IMR-90 (cell line): ENCODE measurements at regions not wholly inside any gene's neighbourhood (a gene's known extent, or its start where the extent isn't known, plus 50 kb on each side); places are given as distances from the start of the nearest gene placed in this dataset.

Source experiments
- ATAC-seq: fragments of 200-7000 bp; cut with Tn5 transposase; 2 replicates; pipeline ENCODE4 v1.9.1; 2020; ENCODE audit warnings: low read depth, mild to moderate bottlenecking, moderate library complexity
- BruUV-seq: library from RNA; stranded (reverse); fragments of 400-500 nt; replicated peaks from 2 replicates; lab custom pipeline; 2021; lab: Mats Ljungman, UMichigan
- CTCF ChIA-PET: fragments of 300-600 bp; formaldehyde crosslinking; extraction: SDS; loops from one replicate; lab custom pipeline; 2021; ENCODE audit warnings: antibody characterized with exemption; lab: Yijun Ruan, JAX
- POLR2A ChIA-PET: fragments of 300-600 bp; sonication (Branson Sonifier 250); formaldehyde crosslinking; loops from one replicate; lab custom pipeline; 2022; ENCODE audit warnings: antibody characterized with exemption; ENCODE audit not compliant: unreplicated experiment; lab: Charles Lee
- DNase-seq: peaks from one replicate; pipeline ENCODE4 v3.0.0; 2013
- H2AFZ ChIP-seq: replicated peaks from 2 replicates; pipeline ENCODE3; 2013; ENCODE audit warnings: low read length, mild to moderate bottlenecking; ENCODE audit not compliant: poor library complexity
- H2AK5ac ChIP-seq: 2 replicates; pipeline ENCODE4 v1.6.1; 2013; ENCODE audit warnings: low read depth, low read length, inconsistent platforms
- H2AK9ac ChIP-seq: replicated peaks from 2 replicates; pipeline ENCODE3; 2013; ENCODE audit warnings: mild to moderate bottlenecking, low read depth, low read length, moderate library complexity; ENCODE audit not compliant: poor library complexity
- H2BK120ac ChIP-seq: 2 replicates; pipeline ENCODE4 v1.6.1; 2013; ENCODE audit warnings: low read depth, low read length, inconsistent platforms
- H2BK15ac ChIP-seq: 3 replicates; pipeline ENCODE4 v1.6.1; 2013; ENCODE audit warnings: low read depth, low read length, inconsistent platforms
- H2BK20ac ChIP-seq: 2 replicates; pipeline ENCODE4 v1.6.1; 2013; ENCODE audit warnings: low read depth, mild to moderate bottlenecking, inconsistent platforms, low read length, moderate library complexity
- H2BK5ac ChIP-seq: 2 replicates; pipeline ENCODE4 v1.6.1; 2013; ENCODE audit warnings: mild to moderate bottlenecking, low read depth, low read length, inconsistent platforms; ENCODE audit not compliant: poor library complexity, severe bottlenecking
- H3K14ac ChIP-seq: replicated peaks from 2 replicates; pipeline ENCODE4 v1.6.1; 2013; ENCODE audit warnings: low read depth, low read length, inconsistent platforms
- H3K18ac ChIP-seq: 2 replicates; pipeline ENCODE4 v1.6.1; 2013; ENCODE audit warnings: low read depth, low read length, control low read depth
- H3K23ac ChIP-seq: 2 replicates; pipeline ENCODE4 v1.6.1; 2013; ENCODE audit warnings: low read depth, low read length, inconsistent platforms
- H3K27ac ChIP-seq: 2 replicates; pipeline ENCODE4 v1.5.1; 2013; ENCODE audit warnings: mild to moderate bottlenecking, control low read depth, low read length; ENCODE audit not compliant: insufficient read depth
- H3K27me3 ChIP-seq: 2 replicates; pipeline ENCODE4 v1.6.1; 2013; ENCODE audit warnings: low read length; ENCODE audit not compliant: control insufficient read depth, insufficient read depth
- H3K36me3 ChIP-seq: 2 replicates; pipeline ENCODE4 v1.6.1; 2013; ENCODE audit warnings: low read length, mixed read lengths; ENCODE audit not compliant: control insufficient read depth, insufficient read depth
- H3K4ac ChIP-seq: 2 replicates; pipeline ENCODE4 v1.6.1; 2013; ENCODE audit warnings: low read depth, low read length, inconsistent platforms
- H3K4me1 ChIP-seq: 2 replicates; pipeline ENCODE4 v1.6.1; 2013; ENCODE audit warnings: low read length, mixed read lengths; ENCODE audit not compliant: control insufficient read depth, insufficient read depth
- H3K4me2 ChIP-seq: 2 replicates; pipeline ENCODE4 v1.6.1; 2013; ENCODE audit warnings: low read depth, mild to moderate bottlenecking, control low read depth, low read length, moderate library complexity
- H3K4me3 ChIP-seq: 2 replicates; pipeline ENCODE4 v1.5.1; 2013; ENCODE audit warnings: low read depth, mild to moderate bottlenecking, control low read depth, low read length, moderate library complexity; ENCODE audit not compliant: insufficient read depth
- H3K56ac ChIP-seq: 2 replicates; pipeline ENCODE4 v1.6.1; 2013; ENCODE audit warnings: low read length, inconsistent platforms; ENCODE audit not compliant: insufficient read depth; ENCODE audit errors: extremely low read depth
- H3K79me1 ChIP-seq, 2 experiments: 2 replicates each; pipeline ENCODE4 v1.6.1; 2013; ENCODE audit warnings: low read length in 2 of 2, inconsistent platforms in 1 of 2, low read depth in 1 of 2
- H3K9ac ChIP-seq: 2 replicates; pipeline ENCODE4 v1.6.1; 2013; ENCODE audit warnings: low read depth, low read length, control low read depth
- H3K9me1 ChIP-seq: 2 replicates; pipeline ENCODE4 v1.6.1; 2013; ENCODE audit warnings: low read length, inconsistent platforms; ENCODE audit not compliant: insufficient read depth
- H3K9me3 ChIP-seq: 2 replicates; pipeline ENCODE4 v1.6.1; 2013; ENCODE audit warnings: low read length; ENCODE audit not compliant: control insufficient read depth, insufficient read depth
- H4K20me1 ChIP-seq: 2 replicates; pipeline ENCODE4 v1.6.1; 2013; ENCODE audit warnings: low read length, inconsistent platforms; ENCODE audit not compliant: insufficient read depth
- H4K5ac ChIP-seq: 2 replicates; pipeline ENCODE4 v1.6.1; 2013; ENCODE audit warnings: mild to moderate bottlenecking, low read depth, low read length, control low read depth
- H4K8ac ChIP-seq, 2 experiments: 2 replicates each; pipeline ENCODE4 v1.6.1; 2013; ENCODE audit warnings: low read depth in 2 of 2, low read length in 2 of 2, control low read depth in 1 of 2, inconsistent platforms in 1 of 2
- H4K91ac ChIP-seq: 2 replicates; pipeline ENCODE4 v1.6.1; 2013; ENCODE audit warnings: low read depth, low read length, inconsistent platforms; ENCODE audit not compliant: insufficient read depth
- BHLHE40 ChIP-seq: fragments of 150-350 bp; IDR thresholded peaks from 2 replicates; pipeline ENCODE4 v1.6.1; 2016; ENCODE audit warnings: mild to moderate bottlenecking, low read depth, low read length
- CEBPB ChIP-seq: IDR thresholded peaks from 2 replicates; pipeline ENCODE4 v1.6.1; 2012; ENCODE audit warnings: low read depth, low read length, improper control_type of control experiment
- CTCF ChIP-seq: conservative IDR thresholded peaks from 2 replicates; pipeline ENCODE4 v1.5.1; 2012; ENCODE audit warnings: mild to moderate bottlenecking, low read depth, low read length, improper control_type of control experiment
- ELK1 ChIP-seq: fragments of 150-350 bp; IDR thresholded peaks from 2 replicates; pipeline ENCODE4 v1.6.1; 2016; ENCODE audit warnings: low read depth, mild to moderate bottlenecking, low read length, moderate library complexity, borderline replicate concordance
- FOS ChIP-seq: fragments of 150-350 bp; IDR thresholded peaks from 2 replicates; pipeline ENCODE4 v1.6.1; 2016; ENCODE audit warnings: low read depth, low read length
- MAFK ChIP-seq: IDR thresholded peaks from 2 replicates; pipeline ENCODE4 v1.6.1; 2012; ENCODE audit warnings: low read depth, low read length, improper control_type of control experiment
- MAZ ChIP-seq: IDR thresholded peaks from 2 replicates; pipeline ENCODE4 v1.6.1; 2012; ENCODE audit warnings: low read depth, mild to moderate bottlenecking, low read length, improper control_type of control experiment, moderate library complexity, borderline replicate concordance
- MXI1 ChIP-seq: IDR thresholded peaks from 2 replicates; pipeline ENCODE4 v1.6.1; 2012; ENCODE audit warnings: low read depth, mild to moderate bottlenecking, low read length, moderate library complexity, borderline replicate concordance
- POLR2A ChIP-seq: IDR thresholded peaks from 2 replicates; pipeline ENCODE4 v1.6.1; 2012; ENCODE audit warnings: mild to moderate bottlenecking, low read depth, low read length
- RCOR1 ChIP-seq: IDR thresholded peaks from 2 replicates; pipeline ENCODE4 v1.6.1; 2012; ENCODE audit warnings: mild to moderate bottlenecking, low read length, improper control_type of control experiment; ENCODE audit not compliant: insufficient replicate concordance
- USF2 ChIP-seq: fragments of 150-350 bp; IDR thresholded peaks from 2 replicates; pipeline ENCODE4 v1.6.1; 2017; ENCODE audit warnings: mild to moderate bottlenecking, antibody characterized with exemption, low read length, low read depth
- WGBS, 2 experiments: methylation state at CpG; one replicate each; pipeline versions ENCODE4 v1.1.5 to v1.1.7; 2013; ENCODE audit warnings: missing lambda C conversion rate in 2 of 2; ENCODE audit not compliant: insufficient read length in 1 of 2; ENCODE audit errors: extremely low coverage in 2 of 2; 5-methylcytosine and 5-hydroxymethylcytosine counted together
- dilution Hi-C: fragments of 300-500 bp; cut with HindIII; formaldehyde crosslinking; loops from one replicate; pipeline ENCODE4 v1.14.3; 2018; ENCODE audit warnings: low sequenced_read_pairs; ENCODE audit not compliant: unreplicated experiment
- in situ Hi-C: fragments of 300-500 bp; cut with MboI; formaldehyde crosslinking; loops from 3 replicates; pipeline ENCODE4 v1.14.3; 2019; ENCODE audit warnings: low sequenced_read_pairs, inconsistent platforms, mixed read lengths
- intact Hi-C: fragments of 100-400 bp; cut with micrococcal nuclease; formaldehyde crosslinking; loops from 2 replicates; pipeline ENCODE4 v1.10.0; 2022

GRCh38 chr1:199937661-199938060 lies 89.8 kb upstream of the NR5A2 start:
- BruUV-seq: no TSS peak
- no peaks in the 10 kb centered on the region for H3K4me1 ChIP-seq
- no peak overlapping the region for H3K4ac ChIP-seq
- H3K4me3 ChIP-seq: no peak overlapping the region
- H3K4me2 ChIP-seq: no peak overlapping the region
- H2BK15ac ChIP-seq: no peak overlapping the region
- H3K9me1 ChIP-seq: no peaks in the 10 kb centered on the region
- H4K20me1 ChIP-seq: no peaks in the 10 kb centered on the region
- no peak overlapping the region for H2BK20ac ChIP-seq
- in situ Hi-C loops: no loop called here
- H4K5ac ChIP-seq: no peak overlapping the region
- no peak overlapping the region for H2AFZ ChIP-seq
- ChIA-PET CTCF (no interaction called here), POLR2A (no interaction called here)
- H2AK9ac ChIP-seq: no peak overlapping the region
- H2BK120ac ChIP-seq: no peak overlapping the region
- TF ChIP-seq ELK1 (no peak), USF2 (no peak), BHLHE40 (no peak), CEBPB (no peak), CTCF (no peak), RCOR1 (no peak), POLR2A (no peak), MAFK (no peak), MAZ (no peak), FOS (no peak), MXI1 (no peak)
- no peaks in the 10 kb centered on the region for H3K79me1 ChIP-seq
- ATAC-seq: no peak
- intact Hi-C loops: no loop called here
- no peak overlapping the region for H3K56ac ChIP-seq
- H3K18ac ChIP-seq: no peak overlapping the region
- no peak for DNase-seq
- H3K23ac ChIP-seq: no peak overlapping the region
- H4K8ac ChIP-seq: no peak overlapping the region
- H3K14ac ChIP-seq: no peak overlapping the region
- no peaks in the 10 kb centered on the region for H3K9me3 ChIP-seq
- H3K9ac ChIP-seq: no peak overlapping the region
- H4K91ac ChIP-seq: no peak overlapping the region
- H2BK5ac ChIP-seq: no peak overlapping the region
- dilution Hi-C loops: no loop called here
- no peak overlapping the region for H3K27ac ChIP-seq
- no peak overlapping the region for H2AK5ac ChIP-seq
- no CpG with 5 or more reads among the region's 4 CpGs for WGBS, 2 experiments
- peaks cover 3% of the 10 kb centered on the region for H3K27me3 ChIP-seq
- H3K36me3 ChIP-seq: no peaks in the 10 kb centered on the region
